Keratinocyte (primary cell): ENCODE measurements at regions not wholly inside any gene's neighbourhood (a gene's known extent, or its start where the extent isn't known, plus 50 kb on each side); places are given as distances from the start of the nearest gene placed in this dataset.
A peak's percentile ranks its signal among the peaks of the same experiment; 100 is the strongest.

Experiments
- DNase-seq: peaks from one replicate; pipeline ENCODE4 v3.0.0-alpha.2; 2011; ENCODE audit warnings: low read depth, missing footprints, low spot score
- FAIRE-seq: peaks from 2 replicates; lab custom pipeline; 2011; peaks lifted over from hg19 to GRCh38; lab: Jason Lieb, UNC
- H2AFZ ChIP-seq: 2 replicates; pipeline ENCODE4 v1.6.0; 2012; ENCODE audit warnings: low read length, control low read depth, inconsistent platforms; ENCODE audit not compliant: control insufficient read depth
- H3K27ac ChIP-seq: 2 replicates; pipeline ENCODE4 v1.5.1; 2011; ENCODE audit warnings: low read length; ENCODE audit not compliant: control insufficient read depth, insufficient read depth
- H3K27me3 ChIP-seq: 3 replicates; pipeline ENCODE4 v1.6.0; 2011; ENCODE audit warnings: low read length; ENCODE audit not compliant: control insufficient read depth, insufficient read depth; ENCODE audit errors: extremely low read depth
- H3K36me3 ChIP-seq, 2 experiments: 2 replicates in 1 of 2; 3 replicates in 1 of 2; pipeline ENCODE4 v1.5.1; 2011; ENCODE audit warnings: low read length in 2 of 2, mild to moderate bottlenecking in 1 of 2; ENCODE audit not compliant: control insufficient read depth in 2 of 2, insufficient read depth in 2 of 2; ENCODE audit errors: extremely low read depth in 1 of 2
- H3K4me1 ChIP-seq: 3 replicates; pipeline ENCODE4 v1.5.1; 2011; ENCODE audit warnings: low read length; ENCODE audit not compliant: control insufficient read depth, insufficient read depth; ENCODE audit errors: extremely low read depth
- H3K4me2 ChIP-seq: 3 replicates; pipeline ENCODE4 v1.6.0; 2011; ENCODE audit warnings: low read depth, low read length; ENCODE audit not compliant: control insufficient read depth, insufficient read depth; ENCODE audit errors: extremely low read depth
- H3K4me3 ChIP-seq, 3 experiments: fragments of 200-600 bp in 1 of 3; sonication (generic) in 1 of 3; 2 replicates in 2 of 3; 3 replicates in 1 of 3; pipeline ENCODE4 v1.5.1; 2011 to 2016; ENCODE audit warnings: low read length in 3 of 3, mild to moderate bottlenecking in 3 of 3, control low read depth in 2 of 3, inconsistent platforms in 1 of 3, low read depth in 1 of 3, mixed read lengths in 1 of 3, mixed run types in 1 of 3, moderate library complexity in 1 of 3; ENCODE audit not compliant: control insufficient read depth in 2 of 3, insufficient read depth in 2 of 3; ENCODE audit errors: extremely low read depth in 1 of 3
- H3K79me2 ChIP-seq: 2 replicates; pipeline ENCODE4 v1.6.0; 2012; ENCODE audit warnings: low read length; ENCODE audit not compliant: control insufficient read depth, insufficient read depth
- H3K9ac ChIP-seq: 3 replicates; pipeline ENCODE4 v1.6.0; 2011; ENCODE audit warnings: low read length; ENCODE audit not compliant: control insufficient read depth, insufficient read depth; ENCODE audit errors: extremely low read depth
- H3K9me1 ChIP-seq: 3 replicates; pipeline ENCODE4 v1.6.0; 2011; ENCODE audit warnings: low read length; ENCODE audit not compliant: control insufficient read depth, insufficient read depth; ENCODE audit errors: extremely low read depth
- H3K9me3 ChIP-seq: 2 replicates; pipeline ENCODE4 v1.5.1; 2012; ENCODE audit warnings: low read depth, low read length; ENCODE audit not compliant: control insufficient read depth
- H4K20me1 ChIP-seq: 3 replicates; pipeline ENCODE4 v1.6.0; 2011; ENCODE audit warnings: low read length; ENCODE audit not compliant: control insufficient read depth, insufficient read depth; ENCODE audit errors: extremely low read depth
- CTCF ChIP-seq, 3 experiments: IDR thresholded peaks in 1 of 3; conservative IDR thresholded peaks in 1 of 3; optimal IDR thresholded peaks in 1 of 3; 2 replicates in 2 of 3; 3 replicates in 1 of 3; pipeline versions ENCODE3 to v1.5.1; 2011; ENCODE audit warnings: low read length in 3 of 3, mild to moderate bottlenecking in 3 of 3, moderate library complexity in 2 of 3, control low read depth in 1 of 3, inconsistent platforms in 1 of 3; ENCODE audit not compliant: insufficient read depth in 2 of 3; ENCODE audit errors: extremely low read depth in 1 of 3
- EZH2 ChIP-seq: IDR thresholded peaks from one replicate; pipeline ENCODE4 v1.6.1; 2012; ENCODE audit warnings: inconsistent platforms, mild to moderate bottlenecking, low read length, moderate library complexity
- dilution Hi-C: fragments of 300-500 bp; cut with MboI; formaldehyde crosslinking; loops from one replicate; pipeline ENCODE4 v1.7.0; 2020; ENCODE audit warnings: low sequenced_read_pairs; ENCODE audit not compliant: extremely low pct_ligation_motif_present

GRCh38 chr7:25949736-25950487, 202.1 kb upstream of the NFE2L3 start:
- no peak for DNase-seq
- Histone ChIP-seq H3K4me3 (peak overlapping the region; percentile 74 to 91 (median 84)), H3K4me2 (peak overlapping the region; percentile 100), H3K4me1 (peaks cover 32% of the 10 kb centered on the region), H3K9ac (peak overlapping the region; percentile 79), H2AFZ (peak overlapping the region; percentile 82), H3K27me3 (no peaks in the 10 kb centered on the region), H4K20me1 (no peaks in the 10 kb centered on the region), H3K9me1 (no peaks in the 10 kb centered on the region), H3K9me3 (no peaks in the 10 kb centered on the region), H3K79me2 (peaks cover 9% of the 10 kb centered on the region), H3K27ac (peak overlapping the region; percentile 62), H3K36me3 (no peaks in the 10 kb centered on the region)
- dilution Hi-C loops: no loop called here
- peak in 1 of 3 experiments; percentile 6 for TF ChIP-seq CTCF (optimal IDR thresholded peaks at IDR 0.05 in 1 of 3, IDR thresholded peaks at IDR 0.05 in 1 of 3, conservative IDR thresholded peaks at IDR 0.05 in 1 of 3; ENCODE audit: extremely low read depth in 1 of 3, insufficient read depth in 2 of 3, low read length in 3 of 3)
- TF ChIP-seq EZH2: no peak
- no peak for FAIRE-seq

- no peak for TF ChIP-seq EZH2
- no peak for TF ChIP-seq CTCF (optimal IDR thresholded peaks at IDR 0.05 in 1 of 3, IDR thresholded peaks at IDR 0.05 in 1 of 3, conservative IDR thresholded peaks at IDR 0.05 in 1 of 3; ENCODE audit: extremely low read depth in 1 of 3, insufficient read depth in 2 of 3, low read length in 3 of 3)
- H3K27me3 ChIP-seq: no peaks in the 10 kb centered on the region
- DNase-seq (peak; percentile 85), FAIRE-seq (no peak)
- peak overlapping the region; percentile 48 for H2AFZ ChIP-seq
- H3K4me1 ChIP-seq: peaks cover 23% of the 10 kb centered on the region
- dilution Hi-C loops: no loop called here
- H3K9me3 ChIP-seq: no peaks in the 10 kb centered on the region
- H3K9ac ChIP-seq: peak overlapping the region; percentile 79
- H3K9me1 ChIP-seq: no peaks in the 10 kb centered on the region
- H3K4me2 ChIP-seq: peak overlapping the region; percentile 100
- H3K4me3 ChIP-seq: peak overlapping the region; percentile 74 to 91 (median 84)
- H3K36me3 ChIP-seq: no peaks in the 10 kb centered on the region
- no peaks in the 10 kb centered on the region for H4K20me1 ChIP-seq
- peak overlapping the region; percentile 62 for H3K27ac ChIP-seq
- peaks cover 9% of the 10 kb centered on the region for H3K79me2 ChIP-seq
Observed at GRCh38 chr7:25950488-25951413, 201.2 kb upstream of the NFE2L3 start.
